Liver (tissue), 8 donors: ENCODE measurements at regions not wholly inside any gene's neighbourhood (a gene's known extent, or its start where the extent isn't known, plus 50 kb on each side); places are given as distances from the start of the nearest gene placed in this dataset.

Source experiments
- DNase-seq: peaks from one replicate; pipeline ENCODE4 v3.0.0-alpha.2; 2017; ENCODE audit warnings: low spot score
- H3K27ac ChIP-seq, 2 donors: one replicate each; pipeline ENCODE4 v1.7.0; 2013; ENCODE audit warnings: inconsistent platforms in 2 of 2, low read length in 2 of 2, control low read depth in 1 of 2, low read depth in 1 of 2, mild to moderate bottlenecking in 1 of 2
- H3K27me3 ChIP-seq, 4 donors: one replicate each; pipeline versions ENCODE4 v1.6.1 to v1.7.0; 2013; ENCODE audit warnings: low read length in 3 of 4, inconsistent platforms in 1 of 4, mild to moderate bottlenecking in 1 of 4, moderate library complexity in 1 of 4; ENCODE audit not compliant: control insufficient read depth in 4 of 4, insufficient read depth in 4 of 4
- H3K36me3 ChIP-seq, 4 donors: one replicate each; pipeline versions ENCODE4 v1.6.1 to v1.7.0; 2013; ENCODE audit warnings: low read length in 3 of 4, mild to moderate bottlenecking in 3 of 4, low read depth in 1 of 4, moderate library complexity in 1 of 4; ENCODE audit not compliant: control insufficient read depth in 4 of 4, insufficient read depth in 3 of 4
- H3K4me1 ChIP-seq, 4 donors: one replicate each; pipeline versions ENCODE4 v1.6.1 to v1.7.0; 2013; ENCODE audit warnings: low read length in 3 of 4, mild to moderate bottlenecking in 3 of 4, moderate library complexity in 1 of 4; ENCODE audit not compliant: control insufficient read depth in 4 of 4, insufficient read depth in 4 of 4
- H3K4me3 ChIP-seq, 3 donors: one replicate each; pipeline versions ENCODE4 v1.6.1 to v1.7.0; 2013; ENCODE audit warnings: low read length in 3 of 3, control low read depth in 1 of 3, low read depth in 1 of 3, mild to moderate bottlenecking in 1 of 3
- H3K9ac ChIP-seq, 2 donors: one replicate each; pipeline ENCODE4 v1.7.0; 2013; ENCODE audit warnings: low read length in 2 of 2, mild to moderate bottlenecking in 2 of 2, moderate library complexity in 2 of 2, control low read depth in 1 of 2, low read depth in 1 of 2
- H3K9me3 ChIP-seq, 4 donors: one replicate each; pipeline versions ENCODE4 v1.6.1 to v1.7.0; 2013; ENCODE audit warnings: low read length in 3 of 4; ENCODE audit not compliant: control insufficient read depth in 4 of 4
- ATF3 ChIP-seq: IDR thresholded peaks from 2 replicates; pipeline ENCODE4 v1.6.1; 2016; ENCODE audit warnings: antibody characterized with exemption
- CTCF ChIP-seq: fragments of 150-350 bp; IDR thresholded peaks from 2 replicates; pipeline ENCODE4 v1.5.1; 2017; ENCODE audit warnings: improper control_type of control experiment, low read depth, low read length; ENCODE audit not compliant: missing input control
- EGR1 ChIP-seq, 2 donors: IDR thresholded peaks; 2 replicates each; pipeline ENCODE4 v1.6.1; 2016 to 2018; ENCODE audit warnings: antibody characterized with exemption in 2 of 2, low read depth in 2 of 2
- FOXA1 ChIP-seq: IDR thresholded peaks from 2 replicates; pipeline ENCODE4 v1.6.1; 2016; ENCODE audit warnings: antibody characterized with exemption
- FOXA2 ChIP-seq: IDR thresholded peaks from 2 replicates; pipeline ENCODE4 v1.6.1; 2016; ENCODE audit warnings: antibody characterized with exemption
- GABPA ChIP-seq, 2 donors: IDR thresholded peaks in 1 of 2; conservative IDR thresholded peaks in 1 of 2; 2 replicates each; pipeline ENCODE4 v1.6.1; 2016; ENCODE audit warnings: antibody characterized with exemption in 2 of 2, mild to moderate bottlenecking in 1 of 2, moderate library complexity in 1 of 2
- HNF4A ChIP-seq, 2 donors: conservative IDR thresholded peaks; 2 replicates each; pipeline ENCODE4 v1.6.1; 2016; ENCODE audit warnings: antibody characterized with exemption in 2 of 2, mild to moderate bottlenecking in 2 of 2
- HNF4G ChIP-seq: IDR thresholded peaks from 2 replicates; pipeline ENCODE4 v1.6.1; 2016; ENCODE audit warnings: antibody characterized with exemption
- JUND ChIP-seq, 2 donors: IDR thresholded peaks; 2 replicates each; pipeline ENCODE4 v1.6.1; 2016; ENCODE audit warnings: antibody characterized with exemption in 2 of 2
- MAX ChIP-seq: IDR thresholded peaks from 2 replicates; pipeline ENCODE4 v1.6.1; 2016; ENCODE audit warnings: antibody characterized with exemption
- NR2F2 ChIP-seq: IDR thresholded peaks from 2 replicates; pipeline ENCODE4 v1.6.1; 2016; ENCODE audit warnings: antibody characterized with exemption
- RAD21 ChIP-seq, 2 donors: IDR thresholded peaks; 2 replicates each; pipeline ENCODE4 v1.6.1; 2016; ENCODE audit warnings: antibody characterized with exemption in 2 of 2, mild to moderate bottlenecking in 2 of 2
- REST ChIP-seq: IDR thresholded peaks from 2 replicates; pipeline ENCODE4 v1.6.1; 2016; ENCODE audit warnings: antibody characterized with exemption, mild to moderate bottlenecking
- RXRA ChIP-seq, 2 donors: IDR thresholded peaks; 2 replicates each; pipeline ENCODE4 v1.6.1; 2017 to 2018; ENCODE audit warnings: antibody characterized with exemption in 2 of 2, mild to moderate bottlenecking in 1 of 2
- SP1 ChIP-seq: IDR thresholded peaks from 2 replicates; pipeline ENCODE4 v1.6.1; 2018; ENCODE audit warnings: antibody characterized with exemption, mild to moderate bottlenecking
- TAF1 ChIP-seq: conservative IDR thresholded peaks from 2 replicates; pipeline ENCODE4 v1.6.1; 2016; ENCODE audit warnings: antibody characterized with exemption, mild to moderate bottlenecking
- YY1 ChIP-seq: IDR thresholded peaks from 2 replicates; pipeline ENCODE4 v1.6.1; 2016; ENCODE audit warnings: antibody characterized with exemption, mild to moderate bottlenecking
- ZBTB33 ChIP-seq: IDR thresholded peaks from 2 replicates; pipeline ENCODE4 v1.6.1; 2016; ENCODE audit warnings: antibody characterized with exemption
- WGBS: extraction: QIAGEN DNeasy Blood & Tissue Kit; methylation state at CpG from one replicate; pipeline ENCODE4 v1.1.7; 2013; 5-methylcytosine and 5-hydroxymethylcytosine counted together
- donor health status: healthy.
- donor health status: healthy.
- donor health status: healthy.
- donor health status: healthy.
- donor health status: healthy.

- no peak overlapping the region for H3K27ac ChIP-seq
- H3K36me3 ChIP-seq: no peaks in the 10 kb centered on the region
- H3K9ac ChIP-seq: no peak overlapping the region
- no peak overlapping the region for H3K4me3 ChIP-seq
- TF ChIP-seq GABPA (IDR thresholded peaks at IDR 0.05 in 1 of 2, conservative IDR thresholded peaks at IDR 0.05 in 1 of 2): no peak
- TF ChIP-seq YY1: no peak
- TF ChIP-seq HNF4A (conservative IDR thresholded peaks at IDR 0.05): no peak
- H3K9me3 ChIP-seq: no peaks in the 10 kb centered on the region
- WGBS: 45% methylated on average over 11 of the region's 11 CpGs
- no peaks in the 10 kb centered on the region for H3K27me3 ChIP-seq
- no peak for DNase-seq
- no peaks in the 10 kb centered on the region for H3K4me1 ChIP-seq
These were observed 202.5 kb downstream of the GLI2 start for GRCh38 chr2:120938045-120938771.

GRCh38 chr2:120939595-120940318, 204.1 kb downstream of the GLI2 start:
- WGBS: 75% methylated on average over 9 of the region's 9 CpGs
- no peaks in the 10 kb centered on the region for H3K36me3 ChIP-seq
- H3K27ac ChIP-seq: no peak overlapping the region
- H3K4me1 ChIP-seq: no peaks in the 10 kb centered on the region
- no peak overlapping the region for H3K9ac ChIP-seq
- no peak for DNase-seq
- H3K4me3 ChIP-seq: no peak overlapping the region
- no peak for TF ChIP-seq ZBTB33
- TF ChIP-seq HNF4G: no peak
- no peak for TF ChIP-seq FOXA2
- no peak for TF ChIP-seq GABPA (IDR thresholded peaks at IDR 0.05 in 1 of 2, conservative IDR thresholded peaks at IDR 0.05 in 1 of 2)
- no peak for TF ChIP-seq NR2F2
- TF ChIP-seq RAD21 (IDR thresholded peaks at IDR 0.05): no peak
- no peak for TF ChIP-seq MAX
- no peak for TF ChIP-seq SP1
- TF ChIP-seq TAF1: no peak
- no peak for TF ChIP-seq ATF3
- TF ChIP-seq YY1: no peak
- TF ChIP-seq RXRA (IDR thresholded peaks at IDR 0.05): no peak
- TF ChIP-seq CTCF: no peak
- TF ChIP-seq HNF4A (conservative IDR thresholded peaks at IDR 0.05): no peak
- no peak for TF ChIP-seq JUND (IDR thresholded peaks at IDR 0.05)
- TF ChIP-seq FOXA1: no peak
- TF ChIP-seq EGR1 (IDR thresholded peaks at IDR 0.05; ENCODE audit: low read depth in 2 of 2): no peak
- TF ChIP-seq REST: no peak
- H3K27me3 ChIP-seq: no peaks in the 10 kb centered on the region
- no peaks in the 10 kb centered on the region for H3K9me3 ChIP-seq
